Endothelial cell of umbilical vein (primary cell): ENCODE measurements at regions not wholly inside any gene's neighbourhood (a gene's known extent, or its start where the extent isn't known, plus 50 kb on each side); places are given as distances from the start of the nearest gene placed in this dataset.

Experiments used
- BruUV-seq: library from RNA; stranded (reverse); fragments of 400-500 nt; replicated peaks from 2 replicates; lab custom pipeline; 2021; lab: Mats Ljungman, UMichigan
- CTCF ChIA-PET: fragments of 300-600, 350-600 bp; sonication (Branson Sonifier 250); formaldehyde crosslinking; loops from one replicate; lab custom pipeline; 2021; ENCODE audit warnings: antibody characterized with exemption, inconsistent platforms; lab: Charles Lee
- POLR2A ChIA-PET: fragments of 300-600, 350-600 bp; sonication (Branson Sonifier 250); formaldehyde crosslinking; loops from one replicate; lab custom pipeline; 2021; ENCODE audit warnings: antibody characterized with exemption, inconsistent platforms; lab: Charles Lee
- DNase-seq: peaks from one replicate; pipeline ENCODE4 v3.0.0-alpha.2; 2011; ENCODE audit warnings: low read depth, low spot score
- FAIRE-seq: peaks from 2 replicates; lab custom pipeline; 2011; peaks lifted over from hg19 to GRCh38; lab: Jason Lieb, UNC
- H2AFZ ChIP-seq: 2 replicates; pipeline ENCODE4 v1.6.0; 2012; ENCODE audit warnings: low read depth, low read length, control low read depth, inconsistent platforms
- H3K27ac ChIP-seq: 2 replicates; pipeline ENCODE4 v1.5.1; 2011; ENCODE audit warnings: low read depth, mild to moderate bottlenecking, control low read depth, low read length, moderate library complexity; ENCODE audit not compliant: insufficient read depth
- H3K27me3 ChIP-seq, 2 experiments: 2 replicates each; pipeline versions ENCODE4 v1.6.0 to v1.6.1; 2011; ENCODE audit warnings: low read length in 2 of 2, mixed read lengths in 1 of 2; ENCODE audit not compliant: control insufficient read depth in 2 of 2, insufficient read depth in 2 of 2
- H3K36me3 ChIP-seq, 2 experiments: 2 replicates in 1 of 2; 3 replicates in 1 of 2; pipeline ENCODE4 v1.5.1; 2011; ENCODE audit warnings: low read length in 2 of 2, mild to moderate bottlenecking in 1 of 2, moderate library complexity in 1 of 2; ENCODE audit not compliant: control insufficient read depth in 2 of 2, insufficient read depth in 2 of 2; ENCODE audit errors: extremely low read depth in 1 of 2
- H3K4me1 ChIP-seq: 3 replicates; pipeline ENCODE4 v1.5.1; 2011; ENCODE audit warnings: mild to moderate bottlenecking, low read length; ENCODE audit not compliant: control insufficient read depth, insufficient read depth; ENCODE audit errors: extremely low read depth
- H3K4me2 ChIP-seq: 2 replicates; pipeline ENCODE4 v1.6.1; 2011; ENCODE audit warnings: low read length, control low read depth, mixed read lengths; ENCODE audit not compliant: insufficient read depth
- H3K4me3 ChIP-seq, 3 experiments: fragments of 200-600 bp in 1 of 3; sonication (generic), shearing (Covaris generic) in 1 of 3; replicated peaks in 1 of 3; 2 replicates each; pipeline ENCODE4 v1.5.1; 2011 to 2016; ENCODE audit warnings: control low read depth in 3 of 3, low read length in 3 of 3, mild to moderate bottlenecking in 2 of 3, inconsistent platforms in 1 of 3, low read depth in 1 of 3, moderate library complexity in 1 of 3; ENCODE audit not compliant: insufficient read depth in 1 of 3
- H3K79me2 ChIP-seq: 2 replicates; pipeline ENCODE4 v1.6.0; 2012; ENCODE audit warnings: low read length, inconsistent platforms; ENCODE audit not compliant: control insufficient read depth, insufficient read depth
- H3K9ac ChIP-seq: replicated peaks from 2 replicates; pipeline ENCODE3; 2011; ENCODE audit warnings: low read length, control low read depth; ENCODE audit not compliant: insufficient read depth; ENCODE audit errors: extremely low read depth
- H3K9me1 ChIP-seq: replicated peaks from 3 replicates; pipeline ENCODE4 v1.6.0; 2011; ENCODE audit warnings: mild to moderate bottlenecking, low read length; ENCODE audit not compliant: control insufficient read depth, insufficient read depth; ENCODE audit errors: extremely low read depth
- H3K9me3 ChIP-seq: replicated peaks from 2 replicates; pipeline ENCODE4 v1.5.1; 2012; ENCODE audit warnings: low read length, inconsistent platforms; ENCODE audit not compliant: control insufficient read depth, insufficient read depth
- H4K20me1 ChIP-seq: replicated peaks from 2 replicates; pipeline ENCODE3; 2011; ENCODE audit warnings: mild to moderate bottlenecking, low read length; ENCODE audit not compliant: control insufficient read depth, insufficient read depth; ENCODE audit errors: extremely low read depth
- CTCF ChIP-seq, 2 donors: IDR thresholded peaks; 1 replicate in 1 of 2; 2 replicates in 1 of 2; pipeline ENCODE4 v1.5.1; 2011; ENCODE audit warnings: low read length in 2 of 2, mild to moderate bottlenecking in 2 of 2, moderate library complexity in 2 of 2, control low read depth in 1 of 2, inconsistent platforms in 1 of 2, low read depth in 1 of 2; ENCODE audit not compliant: insufficient read depth in 1 of 2; ENCODE audit errors: extremely low read depth in 1 of 2
- EZH2 ChIP-seq: IDR thresholded peaks from 2 replicates; pipeline ENCODE4 v1.6.1; 2012; ENCODE audit warnings: borderline replicate concordance, low read depth, mild to moderate bottlenecking, moderate library complexity, low read length, inconsistent platforms; ENCODE audit not compliant: severe bottlenecking
- FOS ChIP-seq: IDR thresholded peaks from 2 replicates; pipeline ENCODE4 v1.6.1; 2011; ENCODE audit warnings: mild to moderate bottlenecking, low read length, moderate library complexity, borderline replicate concordance; ENCODE audit not compliant: insufficient read depth
- GATA2 ChIP-seq: IDR thresholded peaks from 2 replicates; pipeline ENCODE4 v1.7.0; 2011; ENCODE audit warnings: low read depth, mild to moderate bottlenecking, moderate library complexity, mixed read lengths, low read length; ENCODE audit not compliant: insufficient read length, insufficient read depth
- JUN ChIP-seq: IDR thresholded peaks from 2 replicates; pipeline ENCODE4 v1.6.1; 2011; ENCODE audit warnings: borderline replicate concordance, low read depth; ENCODE audit not compliant: insufficient read length, insufficient read depth
- MAX ChIP-seq: IDR thresholded peaks from 2 replicates; pipeline ENCODE4 v1.6.1; 2011; ENCODE audit not compliant: insufficient read depth, insufficient read length
- MYC ChIP-seq: IDR thresholded peaks from one replicate; pipeline ENCODE4 v1.6.1; 2011; ENCODE audit warnings: mild to moderate bottlenecking, low read depth, low read length
- POLR2A ChIP-seq: IDR thresholded peaks from 2 replicates; pipeline ENCODE4 v1.6.1; 2012; ENCODE audit warnings: low read depth, mild to moderate bottlenecking, control low read depth, low read length
- POLR2AphosphoS5 ChIP-seq: IDR thresholded peaks from 2 replicates; pipeline ENCODE4 v1.6.1; 2012; ENCODE audit warnings: low read depth, mild to moderate bottlenecking, control low read depth, low read length, moderate library complexity; ENCODE audit not compliant: insufficient read depth
- dilution Hi-C: fragments of 300-500 bp; cut with MboI; formaldehyde crosslinking; loops from one replicate; pipeline ENCODE4 v1.15.0; 2019; ENCODE audit warnings: low sequenced_read_pairs; ENCODE audit not compliant: extremely low pct_ligation_motif_present
- intact Hi-C: fragments of 100-400 bp; cut with micrococcal nuclease; formaldehyde crosslinking; loops from one replicate; pipeline ENCODE4 v1.10.0; 2022

DNA sequence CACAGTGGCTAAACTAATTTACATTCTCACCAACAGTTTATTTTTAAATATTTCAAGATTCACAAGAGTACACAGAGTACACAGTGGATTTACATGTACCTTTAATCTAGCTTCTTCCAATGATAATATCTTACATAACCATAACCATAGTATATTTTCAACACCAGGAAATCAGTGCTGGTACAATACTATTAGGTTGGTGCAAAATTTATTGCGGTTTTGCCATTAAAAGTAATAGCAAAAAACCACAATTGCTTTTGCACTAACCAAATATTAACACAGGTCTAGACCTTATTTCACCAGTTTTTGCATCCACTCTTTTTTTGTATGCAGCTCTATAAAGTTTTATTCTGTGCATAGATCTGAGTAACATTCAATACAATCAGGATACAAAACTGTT is 163.0 kb downstream of the SCG2 start:
- Histone ChIP-seq H3K4me3 (no peak overlapping the region), H2AFZ (no peak overlapping the region), H3K9ac (no peak overlapping the region), H3K4me2 (no peak overlapping the region), H3K9me1 (no peaks in the 10 kb centered on the region), H3K9me3 (no peaks in the 10 kb centered on the region), H3K4me1 (no peaks in the 10 kb centered on the region), H3K27me3 (peaks cover 0 to 2% of the 10 kb centered on the region in 2 experiments), H4K20me1 (no peaks in the 10 kb centered on the region), H3K36me3 (no peaks in the 10 kb centered on the region), H3K27ac (no peak overlapping the region), H3K79me2 (no peaks in the 10 kb centered on the region)
- no TSS peak for BruUV-seq
- no peak for DNase-seq
- intact Hi-C loops, result no loop called here
- POLR2A ChIA-PET, result no interaction called here
- TF ChIP-seq MAX, result no peak
- TF ChIP-seq JUN, result no peak
- TF ChIP-seq POLR2A, result no peak
- TF ChIP-seq POLR2AphosphoS5, result no peak
- no peak for TF ChIP-seq EZH2
- TF ChIP-seq MYC, result no peak
- TF ChIP-seq FOS, result no peak
- TF ChIP-seq GATA2, result no peak
- no peak for TF ChIP-seq CTCF (IDR thresholded peaks at IDR 0.05; ENCODE audit: extremely low read depth in 1 of 2, insufficient read depth in 1 of 2, low read depth in 1 of 2, low read length in 2 of 2)
- dilution Hi-C loops, result no loop called here
- no peak for FAIRE-seq
- CTCF ChIA-PET, result no interaction called here
